B cell (primary cell): ENCODE measurements at regions not wholly inside any gene's neighbourhood (a gene's known extent, or its start where the extent isn't known, plus 50 kb on each side); places are given as distances from the start of the nearest gene placed in this dataset.
"Not testable (repeated sequence)": the region's sequence is repeated elsewhere in the genome, so short reads cannot be mapped to it uniquely, and the experiment has no call there.

Source experiments
- CTCF ChIP-seq: fragments of 200-600 bp; IDR thresholded peaks from one replicate; pipeline ENCODE4 v1.8.0; 2022; ENCODE audit warnings: antibody characterized with exemption, mild to moderate bottlenecking
- EZH2 ChIP-seq: IDR thresholded peaks from 2 replicates; pipeline ENCODE4 v1.6.1; 2012; ENCODE audit warnings: borderline replicate concordance, low read depth, mild to moderate bottlenecking, moderate library complexity, low read length; ENCODE audit not compliant: insufficient read depth, poor library complexity, severe bottlenecking

- TF ChIP-seq CTCF, EZH2: not testable (repeated sequence)
Observed at GRCh38 chr20:26181364-26181763, 484.7 kb upstream of the ZNF337 start.
